MM.1S (cell line): ENCODE measurements at regions not wholly inside any gene's neighbourhood (a gene's known extent, or its start where the extent isn't known, plus 50 kb on each side); places are given as distances from the start of the nearest gene placed in this dataset.

Experiments
- CTCF ChIP-seq: fragments of 300-600 bp; sonication (generic); IDR thresholded peaks from 2 replicates; pipeline ENCODE4 v1.5.1; 2016; ENCODE audit warnings: antibody characterized with exemption, low read length, mixed read lengths
- EZH2 ChIP-seq: fragments of 300-600 bp; sonication (generic); optimal IDR thresholded peaks from 2 replicates; pipeline ENCODE3; 2017; ENCODE audit warnings: low read depth, mild to moderate bottlenecking, antibody characterized with exemption, low read length, mixed read lengths
- EZH2phosphoT487 ChIP-seq: fragments of 300-600 bp; sonication (generic); IDR thresholded peaks from 2 replicates; pipeline ENCODE4 v1.6.1; 2018; ENCODE audit warnings: antibody characterized with exemption, low read length

GRCh38 chr3:930866-931265 is 162.0 kb upstream of the CNTN6 start:
- TF ChIP-seq EZH2 (no peak), CTCF (no peak), EZH2phosphoT487 (no peak)
